Astrocyte of the spinal cord (primary cell): ENCODE measurements at regions not wholly inside any gene's neighbourhood (a gene's known extent, or its start where the extent isn't known, plus 50 kb on each side); places are given as distances from the start of the nearest gene placed in this dataset.

Source experiments
- DNase-seq: peaks from one replicate; pipeline ENCODE4 v3.0.0; 2011; ENCODE audit warnings: low read depth, low spot score
- H3K4me3 ChIP-seq: 2 replicates; pipeline ENCODE4 v1.5.1; 2011; ENCODE audit warnings: low read depth, mild to moderate bottlenecking, low read length, moderate library complexity
- CTCF ChIP-seq: IDR thresholded peaks from 2 replicates; pipeline ENCODE4 v1.5.1; 2012; ENCODE audit warnings: low read depth, mild to moderate bottlenecking, low read length, inconsistent platforms
- in situ Hi-C: cut with HindIII; loops from 2 replicates; pipeline ENCODE4 v1.10.0; 2017; ENCODE audit warnings: low sequenced_read_pairs

GRCh38 chr3:146972726-146973125, 367.6 kb upstream of the PLSCR5 start:
- DNase-seq, result peak; percentile 25
- no peak for TF ChIP-seq CTCF
- no peak overlapping the region for H3K4me3 ChIP-seq
- in situ Hi-C loops, result no loop called here

DNA sequence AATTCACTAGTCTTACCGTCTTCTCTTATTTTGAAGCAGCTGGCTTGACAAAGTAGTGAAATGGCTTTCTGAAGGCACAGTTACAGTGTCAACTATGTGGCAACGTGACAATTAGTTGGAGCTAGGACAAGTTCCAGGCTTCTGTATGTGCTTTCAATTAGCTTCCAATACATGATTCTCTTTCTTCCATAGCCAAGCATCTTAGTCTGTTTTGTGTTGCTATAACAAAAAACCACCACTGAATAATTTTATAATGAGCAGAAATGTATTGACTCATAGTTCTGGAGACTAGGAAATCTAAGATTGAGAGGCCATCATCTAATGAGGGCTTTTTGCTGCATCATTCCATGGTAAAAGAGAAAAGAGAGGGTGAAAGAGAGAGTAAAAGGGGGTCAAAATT, 365.1 kb upstream of the PLSCR5 start:
- DNase-seq, result peak; percentile 27
- no peak overlapping the region for H3K4me3 ChIP-seq
- no peak for TF ChIP-seq CTCF
- in situ Hi-C loops, result no loop called here

GRCh38 chr3:146969356-146969755, 364.2 kb upstream of the PLSCR5 start:
- in situ Hi-C loops, result no loop called here
- peak; percentile 59 for DNase-seq
- H3K4me3 ChIP-seq, result no peak overlapping the region
- TF ChIP-seq CTCF, result no peak

GRCh38 chr3:146968204-146968651, 363.1 kb upstream of the PLSCR5 start:
- H3K4me3 ChIP-seq, result no peak overlapping the region
- in situ Hi-C loops, result no loop called here
- TF ChIP-seq CTCF, result no peak
- DNase-seq, result peak; percentile 92

DNA sequence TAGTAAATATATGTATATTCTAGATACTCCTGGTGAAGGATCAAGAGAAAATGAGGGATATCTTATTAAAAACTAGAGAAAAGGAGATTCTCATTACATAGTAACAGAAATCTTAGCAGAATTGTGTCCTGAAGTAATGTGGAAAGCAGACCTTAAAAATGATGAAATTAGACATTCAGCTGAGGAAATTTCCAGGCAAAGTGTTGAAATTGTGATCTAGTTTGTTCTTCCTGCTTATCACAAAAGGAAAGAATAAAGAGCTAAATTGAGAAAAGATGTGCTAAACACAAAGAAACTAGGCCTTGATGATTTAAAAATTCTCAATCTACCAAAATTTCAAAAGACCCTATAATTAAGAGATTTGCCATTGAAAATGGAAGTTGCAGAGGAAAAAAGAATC, 362.6 kb upstream of the PLSCR5 start:
- TF ChIP-seq CTCF, result no peak
- in situ Hi-C loops, result no loop called here
- DNase-seq, result no peak
- no peak overlapping the region for H3K4me3 ChIP-seq

DNA sequence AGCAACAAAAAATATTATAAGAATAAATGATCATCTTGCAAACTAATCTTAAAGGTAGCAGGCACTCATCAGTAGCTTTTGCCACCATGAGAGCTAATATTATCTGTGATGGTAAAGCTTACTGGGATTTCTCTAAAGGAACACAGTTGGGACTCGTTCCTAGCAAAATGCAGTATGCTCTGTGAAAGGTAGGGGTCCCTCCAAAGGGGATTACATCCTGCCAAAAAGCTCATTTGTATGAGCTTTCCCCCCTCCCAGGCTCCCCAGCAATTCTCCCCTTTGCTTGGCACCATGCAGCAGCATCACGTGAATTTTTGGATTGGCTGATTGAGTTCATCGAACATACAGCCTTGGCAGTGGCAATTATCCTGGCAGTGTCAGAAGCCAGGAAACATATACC, 361.0 kb upstream of the PLSCR5 start:
- DNase-seq, result no peak
- in situ Hi-C loops, result no loop called here
- no peak for TF ChIP-seq CTCF
- no peak overlapping the region for H3K4me3 ChIP-seq

DNA sequence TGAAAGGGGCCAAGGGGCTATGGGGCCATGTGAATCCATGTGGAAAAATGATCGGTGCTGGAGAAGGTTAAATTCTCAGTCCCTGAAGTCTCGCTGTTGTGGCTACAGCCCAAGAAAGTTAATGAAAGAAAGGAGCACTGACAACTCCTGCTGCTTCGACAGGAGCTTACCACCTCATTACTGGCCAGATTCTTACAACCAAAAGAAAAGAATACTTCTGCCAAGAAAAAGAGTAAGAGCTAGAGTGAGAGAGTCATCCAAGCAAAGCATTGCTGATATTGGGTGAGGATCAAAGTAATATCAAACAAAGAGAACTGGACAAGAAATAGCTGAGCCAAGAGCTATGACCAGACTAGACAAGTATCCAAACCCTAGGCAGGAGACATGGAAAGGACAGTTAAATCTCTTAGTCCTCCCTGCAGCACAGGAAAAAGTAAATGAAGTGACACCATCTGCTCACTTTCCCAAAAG, 348.4 kb upstream of the PLSCR5 start:
- peak; percentile 95 for DNase-seq
- H3K4me3 ChIP-seq, result no peak overlapping the region
- in situ Hi-C loops, result no loop called here
- no peak for TF ChIP-seq CTCF
